Loucy (cell line): ENCODE measurements at regions not wholly inside any gene's neighbourhood (a gene's known extent, or its start where the extent isn't known, plus 50 kb on each side); places are given as distances from the start of the nearest gene placed in this dataset.

ENCODE experiments used
- H2AFZ ChIP-seq: fragments of 200-600 bp; sonication (generic); 2 replicates; pipeline ENCODE4 v1.6.0; 2016; ENCODE audit warnings: antibody characterized with exemption, mild to moderate bottlenecking, low read length, moderate library complexity
- H3F3A ChIP-seq: fragments of 200-600 bp; 2 replicates; pipeline ENCODE4 v1.6.0; 2016; ENCODE audit warnings: antibody characterized with exemption, low read depth, mild to moderate bottlenecking
- H3K27me3 ChIP-seq: fragments of 200-600 bp; sonication (generic); 2 replicates; pipeline ENCODE4 v1.6.1; 2014; ENCODE audit warnings: low read length, mild to moderate bottlenecking; ENCODE audit not compliant: insufficient read depth, poor library complexity, severe bottlenecking
- H3K36me3 ChIP-seq: fragments of 200-600 bp; sonication (generic); 2 replicates; pipeline ENCODE4 v1.6.1; 2016; ENCODE audit warnings: low read length; ENCODE audit not compliant: insufficient read depth
- H3K4me1 ChIP-seq: fragments of 200-600 bp; sonication (generic); 2 replicates; pipeline ENCODE4 v1.5.1; 2014; ENCODE audit warnings: low read length, mild to moderate bottlenecking; ENCODE audit not compliant: insufficient read depth, poor library complexity, severe bottlenecking
- H3K4me2 ChIP-seq: fragments of 200-600 bp; sonication (generic); 2 replicates; pipeline ENCODE4 v1.6.0; 2014; ENCODE audit warnings: antibody characterized with exemption, low read length, low read depth, mild to moderate bottlenecking; ENCODE audit not compliant: poor library complexity, severe bottlenecking
- H3K4me3 ChIP-seq: fragments of 200-600 bp; sonication (generic); 2 replicates; pipeline ENCODE4 v1.5.1; 2014; ENCODE audit warnings: low read length, mild to moderate bottlenecking, mixed read lengths; ENCODE audit not compliant: poor library complexity, severe bottlenecking
- H3K79me2 ChIP-seq: fragments of 200-600 bp; sonication (generic); 2 replicates; pipeline ENCODE4 v1.6.1; 2014; ENCODE audit warnings: low read length; ENCODE audit not compliant: insufficient read depth
- H3K9ac ChIP-seq: fragments of 200-600 bp; sonication (generic); 2 replicates; pipeline ENCODE4 v1.6.0; 2014; ENCODE audit warnings: mild to moderate bottlenecking, low read depth, low read length, moderate library complexity; ENCODE audit not compliant: poor library complexity, severe bottlenecking
- H3K9me2 ChIP-seq: fragments of 200-600 bp; sonication (generic); replicated peaks from 2 replicates; pipeline ENCODE4 v1.6.1; 2016; ENCODE audit warnings: low read depth, low read length, mixed read lengths
- H3K9me3 ChIP-seq: fragments of 200-600 bp; sonication (generic); 2 replicates; pipeline ENCODE4 v1.6.1; 2014; ENCODE audit warnings: mild to moderate bottlenecking, antibody characterized with exemption, low read length, low read depth; ENCODE audit not compliant: insufficient read depth
- H4K20me1 ChIP-seq: fragments of 200-600 bp; sonication (generic); 2 replicates; pipeline ENCODE4 v1.6.0; 2014; ENCODE audit warnings: antibody characterized with exemption, low read length, mild to moderate bottlenecking; ENCODE audit not compliant: insufficient read depth, poor library complexity, severe bottlenecking
- EZH2phosphoT487 ChIP-seq: fragments of 200-600 bp; IDR thresholded peaks from 2 replicates; pipeline ENCODE4 v1.6.1; 2018; ENCODE audit warnings: antibody characterized with exemption, mild to moderate bottlenecking, moderate library complexity, borderline replicate concordance
- TF ChIP-seq, protein P1 (sequence below): fragments of 200-600 bp; sonication (generic); conservative IDR thresholded peaks from 2 replicates; pipeline ENCODE4 v1.5.1; 2014; ENCODE audit warnings: mild to moderate bottlenecking, antibody characterized with exemption, low read length

DNA sequence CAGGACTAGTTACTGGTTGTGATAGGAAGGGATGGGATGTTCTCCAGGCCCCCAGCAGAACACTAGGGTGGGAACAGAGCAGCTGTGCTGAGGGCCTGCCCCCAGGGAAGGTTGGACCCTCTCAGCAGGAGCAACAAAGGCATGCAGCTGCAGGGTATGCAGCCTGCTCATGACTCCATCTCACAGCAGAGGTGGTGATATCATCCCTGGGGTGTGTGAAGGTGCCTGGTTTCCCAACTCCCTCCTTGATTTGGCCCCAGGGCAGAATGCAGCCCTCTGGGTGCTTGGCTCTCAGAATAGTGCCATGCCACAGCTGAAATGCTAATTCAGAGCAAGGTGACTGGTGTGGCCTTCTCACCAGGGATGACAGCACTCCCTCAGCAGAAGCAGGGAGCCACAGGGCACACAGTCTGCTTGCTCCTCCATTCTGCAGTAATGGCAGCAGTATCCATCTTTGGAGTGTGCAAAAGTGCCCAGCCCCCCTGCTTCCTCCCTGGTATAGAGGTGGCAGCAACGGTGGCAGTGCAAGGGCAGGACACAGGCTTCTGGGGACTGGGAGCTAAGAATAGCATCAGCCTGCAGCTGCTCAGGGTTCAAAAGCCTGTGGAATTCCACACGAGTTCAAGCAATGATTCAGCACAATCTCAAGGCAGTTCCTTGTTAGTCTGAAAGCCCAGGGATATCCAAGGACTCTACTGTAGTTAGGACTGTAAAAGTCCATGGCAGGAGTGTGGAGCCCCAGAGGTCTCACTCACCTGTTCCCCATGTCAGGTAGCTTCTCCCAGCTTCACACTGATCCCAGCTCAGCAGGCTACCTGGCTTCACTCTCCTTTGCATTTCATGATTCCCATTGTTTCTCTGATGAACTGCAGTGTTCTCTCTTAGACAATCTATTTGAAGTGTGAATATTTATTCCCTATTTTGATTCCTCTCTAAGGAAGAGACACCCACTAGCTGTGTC lies 298.1 kb upstream of the FOXG1 start:
- no peak overlapping the region for H3K4me3 ChIP-seq
- no peaks in the 10 kb centered on the region for H3K4me1 ChIP-seq
- H3K9me3 ChIP-seq, result no peaks in the 10 kb centered on the region; the same call in 1 of the 2 replicates
- no peaks in the 10 kb centered on the region for H3K79me2 ChIP-seq
- no peaks in the 10 kb centered on the region for H4K20me1 ChIP-seq
- no peaks in the 10 kb centered on the region for H3K9me2 ChIP-seq
- TF ChIP-seq, protein P1, sequence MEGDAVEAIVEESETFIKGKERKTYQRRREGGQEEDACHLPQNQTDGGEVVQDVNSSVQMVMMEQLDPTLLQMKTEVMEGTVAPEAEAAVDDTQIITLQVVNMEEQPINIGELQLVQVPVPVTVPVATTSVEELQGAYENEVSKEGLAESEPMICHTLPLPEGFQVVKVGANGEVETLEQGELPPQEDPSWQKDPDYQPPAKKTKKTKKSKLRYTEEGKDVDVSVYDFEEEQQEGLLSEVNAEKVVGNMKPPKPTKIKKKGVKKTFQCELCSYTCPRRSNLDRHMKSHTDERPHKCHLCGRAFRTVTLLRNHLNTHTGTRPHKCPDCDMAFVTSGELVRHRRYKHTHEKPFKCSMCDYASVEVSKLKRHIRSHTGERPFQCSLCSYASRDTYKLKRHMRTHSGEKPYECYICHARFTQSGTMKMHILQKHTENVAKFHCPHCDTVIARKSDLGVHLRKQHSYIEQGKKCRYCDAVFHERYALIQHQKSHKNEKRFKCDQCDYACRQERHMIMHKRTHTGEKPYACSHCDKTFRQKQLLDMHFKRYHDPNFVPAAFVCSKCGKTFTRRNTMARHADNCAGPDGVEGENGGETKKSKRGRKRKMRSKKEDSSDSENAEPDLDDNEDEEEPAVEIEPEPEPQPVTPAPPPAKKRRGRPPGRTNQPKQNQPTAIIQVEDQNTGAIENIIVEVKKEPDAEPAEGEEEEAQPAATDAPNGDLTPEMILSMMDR, result no peak
- no peak for TF ChIP-seq EZH2phosphoT487
- no peaks in the 10 kb centered on the region for H3F3A ChIP-seq
- H3K4me2 ChIP-seq, result no peak overlapping the region
- no peak overlapping the region for H2AFZ ChIP-seq
- H3K9ac ChIP-seq, result no peak overlapping the region
- H3K27me3 ChIP-seq, result no peaks in the 10 kb centered on the region
- no peaks in the 10 kb centered on the region for H3K36me3 ChIP-seq

DNA sequence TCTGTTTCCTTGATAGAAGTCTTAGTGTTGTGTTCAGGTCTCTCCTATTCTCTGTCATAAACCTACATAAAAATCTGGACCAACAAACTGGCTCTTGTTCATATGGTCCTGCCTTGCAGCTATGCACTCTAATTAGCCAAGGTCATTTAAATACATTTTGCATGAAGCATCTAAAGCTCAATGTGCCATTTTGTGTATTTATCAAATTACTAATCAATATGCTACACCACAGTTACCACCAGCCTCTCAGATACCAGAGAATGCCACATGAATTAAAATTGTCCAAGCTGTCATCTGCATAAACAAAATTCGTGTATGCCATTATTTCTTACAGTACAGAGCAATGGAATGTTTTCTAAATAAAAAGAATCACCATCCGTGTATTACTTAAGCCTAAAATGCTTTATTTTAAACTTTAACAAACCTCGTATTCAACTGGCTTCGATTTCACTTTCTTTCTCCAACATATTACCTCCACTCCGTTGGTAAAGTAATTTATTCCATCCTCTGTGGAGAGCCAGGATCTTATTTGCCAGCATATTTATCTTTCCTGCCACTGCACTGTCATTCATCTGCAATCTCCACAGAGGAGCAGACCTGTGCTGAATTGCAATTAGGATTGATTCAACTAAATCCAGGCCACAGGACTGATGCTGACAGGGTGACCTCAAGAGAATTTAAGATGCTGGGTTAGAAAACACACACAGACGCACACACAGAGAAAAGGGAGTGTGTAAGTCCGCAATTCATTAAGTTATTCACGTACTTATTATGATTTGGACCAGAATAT lies 284.1 kb upstream of the FOXG1 start:
- no peak overlapping the region for H3K9ac ChIP-seq
- no peaks in the 10 kb centered on the region for H3F3A ChIP-seq
- TF ChIP-seq EZH2phosphoT487, result no peak
- TF ChIP-seq, protein P1, result no peak
- no peaks in the 10 kb centered on the region for H4K20me1 ChIP-seq
- no peak overlapping the region for H2AFZ ChIP-seq
- no peaks in the 10 kb centered on the region for H3K4me1 ChIP-seq
- no peaks in the 10 kb centered on the region for H3K27me3 ChIP-seq
- no peak overlapping the region for H3K4me3 ChIP-seq
- H3K79me2 ChIP-seq, result no peaks in the 10 kb centered on the region
- H3K9me2 ChIP-seq, result no peaks in the 10 kb centered on the region
- H3K9me3 ChIP-seq, result no peaks in the 10 kb centered on the region
- no peak overlapping the region for H3K4me2 ChIP-seq
- H3K36me3 ChIP-seq, result no peaks in the 10 kb centered on the region

DNA sequence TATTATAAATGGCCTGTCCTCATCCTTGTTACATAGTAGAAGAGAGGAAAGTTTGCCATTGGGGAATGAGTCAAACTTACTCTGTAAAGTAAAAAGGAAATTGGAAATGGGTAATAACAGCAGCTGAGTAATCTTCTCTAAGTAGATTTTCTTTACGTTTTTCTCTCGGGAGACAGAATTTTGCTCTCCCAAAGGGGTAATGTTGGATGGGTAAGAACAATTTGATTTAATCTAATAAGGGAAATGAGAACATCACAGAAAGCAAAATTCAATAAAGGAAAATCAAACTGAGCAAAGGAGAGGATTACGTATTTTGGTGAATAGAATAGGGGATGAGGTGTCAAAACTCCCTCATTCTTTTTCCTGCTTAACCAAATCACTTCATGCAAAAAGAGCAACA lies 283.1 kb upstream of the FOXG1 start:
- Histone ChIP-seq H3K4me2 (no peak overlapping the region), H3K4me1 (no peaks in the 10 kb centered on the region), H3K9me2 (no peaks in the 10 kb centered on the region), H3F3A (no peaks in the 10 kb centered on the region), H3K4me3 (no peak overlapping the region), H3K27me3 (no peaks in the 10 kb centered on the region), H4K20me1 (no peaks in the 10 kb centered on the region), H2AFZ (no peak overlapping the region), H3K79me2 (no peaks in the 10 kb centered on the region), H3K9me3 (no peaks in the 10 kb centered on the region), H3K9ac (no peak overlapping the region), H3K36me3 (no peaks in the 10 kb centered on the region)
- TF ChIP-seq, protein P1, result no peak
